HG03097 (cell line): ENCODE measurements at regions not wholly inside any gene's neighbourhood (a gene's known extent, or its start where the extent isn't known, plus 50 kb on each side); places are given as distances from the start of the nearest gene placed in this dataset.

ENCODE experiments used
- ATAC-seq: cut with Tn5 transposase; IDR thresholded peaks from one replicate; pipeline ENCODE4 v1.9.1; 2021; ENCODE audit not compliant: unreplicated experiment, low FRiP score

DNA sequence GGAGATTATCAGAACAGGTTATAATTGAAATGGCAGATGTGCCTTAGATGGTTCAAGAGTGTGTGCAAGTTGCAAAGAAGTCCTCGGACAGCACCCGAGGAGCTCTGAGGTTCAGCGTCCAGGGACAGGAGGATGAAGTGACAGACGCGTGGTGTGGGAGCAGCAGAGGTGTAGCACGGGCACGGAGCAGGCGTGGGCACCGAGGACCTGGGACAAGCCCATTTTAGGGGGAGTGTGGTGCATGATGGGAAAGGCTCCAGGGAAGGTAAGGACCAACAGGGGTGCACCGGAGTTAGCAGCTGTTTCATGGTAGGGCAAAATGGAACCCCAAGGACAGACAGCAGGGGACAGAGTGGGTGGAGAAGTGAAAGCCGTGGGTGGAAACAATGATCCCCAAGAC, 56.3 kb upstream of the BACE2 start:
- no peak for ATAC-seq

DNA sequence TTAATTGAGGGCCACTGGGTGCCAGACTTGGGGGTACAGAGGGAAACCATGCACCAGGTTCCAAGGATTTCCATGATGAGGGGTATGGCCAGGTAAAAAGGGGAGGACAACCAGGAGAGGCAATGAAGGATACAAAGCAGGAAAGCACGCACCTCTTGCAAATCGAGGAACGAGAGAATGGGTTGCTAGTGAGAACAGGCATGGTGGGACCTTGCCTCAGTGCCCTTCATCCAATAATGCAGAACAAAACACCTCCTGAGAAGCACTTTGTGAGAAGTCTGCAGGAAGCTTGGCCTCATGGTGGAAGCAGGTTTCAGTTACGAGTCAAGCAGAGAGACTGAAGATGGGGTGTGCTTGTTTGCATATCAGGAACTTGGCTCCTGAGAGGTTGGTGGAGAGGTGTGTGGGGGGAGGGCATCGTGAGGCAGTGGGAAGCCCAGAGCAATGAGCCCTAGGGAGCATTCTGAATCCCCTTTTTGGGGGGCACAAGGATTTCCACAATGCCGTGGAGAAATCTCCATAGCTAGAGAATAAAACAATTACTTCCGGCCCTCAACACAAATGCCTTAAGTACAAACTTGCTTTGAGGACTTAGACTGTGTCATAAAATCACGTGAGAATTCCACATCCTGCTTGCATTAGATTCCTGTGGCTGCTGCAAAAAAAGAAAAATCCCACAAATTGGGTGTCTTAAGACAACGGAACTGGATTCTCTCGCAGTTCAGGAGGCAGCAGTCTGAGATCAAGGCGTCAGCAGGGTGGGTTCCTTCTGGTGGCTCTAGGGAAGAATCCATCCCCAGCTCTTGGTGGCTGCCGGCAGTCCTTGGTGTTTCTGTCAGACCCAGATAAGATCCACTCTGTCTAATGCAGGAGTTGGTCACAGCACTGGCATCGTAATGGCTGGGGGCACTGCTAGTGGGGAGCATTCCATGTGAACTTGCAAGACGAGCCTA, 54.9 kb upstream of the BACE2 start:
- no peak for ATAC-seq

DNA sequence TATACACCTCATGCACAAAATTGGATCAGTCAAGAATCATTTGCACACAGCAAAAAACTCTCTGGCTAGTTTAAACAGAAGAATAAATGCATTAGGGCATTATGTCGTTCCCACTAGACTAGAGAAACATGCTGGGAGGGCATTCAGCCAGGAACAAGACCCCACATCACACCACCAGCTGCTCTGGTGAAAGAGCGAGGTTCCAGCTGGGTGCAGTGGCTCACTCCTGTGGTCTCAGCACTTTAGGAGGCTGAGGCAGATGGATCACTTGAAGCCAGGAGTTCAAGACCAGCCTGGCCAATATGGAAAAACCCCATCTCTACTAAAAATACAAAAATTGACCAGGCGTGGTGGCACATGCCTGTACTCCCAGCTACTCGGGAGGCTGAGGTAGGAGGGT, 52.1 kb upstream of the BACE2 start:
- no peak for ATAC-seq
